AG09309 (cell line): ENCODE measurements at regions not wholly inside any gene's neighbourhood (a gene's known extent, or its start where the extent isn't known, plus 50 kb on each side); places are given as distances from the start of the nearest gene placed in this dataset.

Experiments used
- DNase-seq: peaks from one replicate; pipeline ENCODE4 v3.0.0-alpha.2; 2010; ENCODE audit warnings: low read depth
- H3K4me3 ChIP-seq: 2 replicates; pipeline ENCODE4 v1.5.1; 2011; ENCODE audit warnings: mild to moderate bottlenecking, low read depth, low read length, moderate library complexity; ENCODE audit not compliant: control insufficient read depth
- TF ChIP-seq, protein P1 (sequence below): IDR thresholded peaks from 2 replicates; pipeline ENCODE4 v1.5.1; 2011; ENCODE audit warnings: mild to moderate bottlenecking, low read depth, low read length, inconsistent platforms; ENCODE audit not compliant: insufficient read depth, control insufficient read depth; ENCODE audit errors: missing control alignments

DNA sequence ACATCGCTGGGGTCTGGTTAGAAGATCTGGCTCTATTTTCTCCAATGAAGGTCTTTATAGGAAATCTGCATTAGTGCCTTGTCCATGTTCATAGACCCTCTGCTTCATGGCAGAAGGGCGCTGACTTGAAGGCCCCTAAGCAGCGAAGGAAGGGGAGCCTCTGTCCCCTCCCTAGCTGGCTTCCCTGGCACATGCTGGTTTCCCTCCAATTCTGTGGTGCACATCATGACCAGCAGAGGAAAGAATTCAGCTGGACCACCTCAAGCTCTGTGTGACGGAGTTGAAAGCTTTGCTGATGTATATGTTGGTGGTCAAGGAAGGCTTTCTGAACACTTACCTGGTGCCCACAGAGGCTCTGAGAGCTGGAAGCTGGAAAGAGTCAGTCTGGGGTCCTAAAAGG is 129.7 kb upstream of the MYLIP start:
- TF ChIP-seq, protein P1, sequence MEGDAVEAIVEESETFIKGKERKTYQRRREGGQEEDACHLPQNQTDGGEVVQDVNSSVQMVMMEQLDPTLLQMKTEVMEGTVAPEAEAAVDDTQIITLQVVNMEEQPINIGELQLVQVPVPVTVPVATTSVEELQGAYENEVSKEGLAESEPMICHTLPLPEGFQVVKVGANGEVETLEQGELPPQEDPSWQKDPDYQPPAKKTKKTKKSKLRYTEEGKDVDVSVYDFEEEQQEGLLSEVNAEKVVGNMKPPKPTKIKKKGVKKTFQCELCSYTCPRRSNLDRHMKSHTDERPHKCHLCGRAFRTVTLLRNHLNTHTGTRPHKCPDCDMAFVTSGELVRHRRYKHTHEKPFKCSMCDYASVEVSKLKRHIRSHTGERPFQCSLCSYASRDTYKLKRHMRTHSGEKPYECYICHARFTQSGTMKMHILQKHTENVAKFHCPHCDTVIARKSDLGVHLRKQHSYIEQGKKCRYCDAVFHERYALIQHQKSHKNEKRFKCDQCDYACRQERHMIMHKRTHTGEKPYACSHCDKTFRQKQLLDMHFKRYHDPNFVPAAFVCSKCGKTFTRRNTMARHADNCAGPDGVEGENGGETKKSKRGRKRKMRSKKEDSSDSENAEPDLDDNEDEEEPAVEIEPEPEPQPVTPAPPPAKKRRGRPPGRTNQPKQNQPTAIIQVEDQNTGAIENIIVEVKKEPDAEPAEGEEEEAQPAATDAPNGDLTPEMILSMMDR: no peak
- H3K4me3 ChIP-seq: no peak overlapping the region
- no peak for DNase-seq

DNA sequence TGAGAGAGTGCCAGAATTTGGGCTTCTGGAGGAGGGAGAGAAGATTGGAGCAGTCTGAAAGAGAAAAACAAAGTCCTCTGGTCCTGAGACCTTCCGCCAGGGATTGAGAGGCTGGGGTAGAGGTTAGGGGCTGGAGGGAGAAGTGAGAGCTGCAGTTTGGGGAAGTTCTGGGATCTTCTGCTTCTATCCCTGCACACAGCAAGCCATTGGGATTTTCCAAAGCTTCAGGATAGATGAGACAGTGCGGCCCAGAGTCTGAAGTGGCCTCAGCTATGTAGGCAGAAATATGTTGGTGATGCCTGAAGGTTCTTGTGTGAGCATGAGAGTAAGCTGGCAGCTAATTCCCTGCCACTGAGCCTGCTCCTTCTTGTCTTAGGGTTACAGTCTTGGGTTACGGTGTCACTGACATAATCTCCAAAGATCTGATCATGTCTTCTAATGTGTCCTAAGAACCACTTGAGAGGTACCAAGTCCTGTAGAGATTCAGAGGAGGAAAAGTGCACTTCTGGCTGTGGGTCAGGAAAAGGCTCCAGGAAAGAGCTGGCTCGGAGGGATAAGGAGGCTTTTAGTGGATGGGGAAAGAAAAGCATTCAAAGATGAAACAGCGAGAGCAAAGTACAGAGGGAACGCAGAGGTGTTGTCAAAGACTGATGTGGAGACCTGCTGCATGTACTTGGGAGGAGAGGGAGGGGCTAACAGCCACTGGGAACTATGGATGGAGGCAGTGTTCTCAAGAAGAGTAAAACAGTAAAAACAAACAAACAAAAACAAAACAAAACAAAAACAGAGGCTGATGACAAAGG is 131.1 kb upstream of the MYLIP start:
- TF ChIP-seq, protein P1: no peak
- no peak for DNase-seq
- no peak overlapping the region for H3K4me3 ChIP-seq

DNA sequence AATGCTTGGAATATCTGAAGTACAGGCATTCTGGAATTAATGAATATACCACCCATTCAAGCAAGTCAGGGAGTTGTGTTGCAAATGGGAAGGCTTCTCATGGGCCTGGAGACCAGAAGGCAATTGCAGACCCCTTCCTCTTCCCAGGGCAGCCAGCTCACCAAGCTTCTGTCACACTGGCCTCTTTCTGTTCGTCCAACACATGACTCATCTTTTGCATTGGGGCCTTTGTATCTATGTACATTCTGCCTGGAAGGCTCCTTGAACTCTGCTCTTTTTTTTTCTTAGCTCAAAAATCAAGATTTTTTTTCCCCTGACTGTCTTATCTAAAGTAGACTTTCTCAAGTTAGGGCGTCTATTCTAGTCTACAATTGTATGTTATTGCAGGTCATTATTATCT is 132.9 kb upstream of the MYLIP start:
- no peak for DNase-seq
- H3K4me3 ChIP-seq: no peak overlapping the region
- TF ChIP-seq, protein P1: no peak

DNA sequence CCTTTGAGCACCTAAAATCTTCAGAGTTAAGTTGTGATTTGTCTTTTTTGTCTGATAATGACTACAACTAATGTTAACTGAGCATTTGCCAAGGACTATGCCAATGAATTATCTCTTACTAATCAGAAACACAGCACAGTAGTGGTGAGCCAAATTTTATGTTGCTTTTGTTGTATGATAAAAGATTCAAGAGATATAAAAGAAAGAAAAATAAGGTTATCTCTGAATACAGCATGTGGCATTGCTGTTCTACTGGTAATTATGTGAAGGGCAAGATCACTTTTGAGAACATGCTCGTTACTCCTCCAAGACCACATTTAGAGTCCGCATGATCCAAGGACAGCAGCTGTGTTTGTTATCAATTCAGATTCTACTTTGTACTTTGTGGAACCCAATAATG is 133.4 kb upstream of the MYLIP start:
- no peak for DNase-seq
- TF ChIP-seq, protein P1: no peak
- no peak overlapping the region for H3K4me3 ChIP-seq

DNA sequence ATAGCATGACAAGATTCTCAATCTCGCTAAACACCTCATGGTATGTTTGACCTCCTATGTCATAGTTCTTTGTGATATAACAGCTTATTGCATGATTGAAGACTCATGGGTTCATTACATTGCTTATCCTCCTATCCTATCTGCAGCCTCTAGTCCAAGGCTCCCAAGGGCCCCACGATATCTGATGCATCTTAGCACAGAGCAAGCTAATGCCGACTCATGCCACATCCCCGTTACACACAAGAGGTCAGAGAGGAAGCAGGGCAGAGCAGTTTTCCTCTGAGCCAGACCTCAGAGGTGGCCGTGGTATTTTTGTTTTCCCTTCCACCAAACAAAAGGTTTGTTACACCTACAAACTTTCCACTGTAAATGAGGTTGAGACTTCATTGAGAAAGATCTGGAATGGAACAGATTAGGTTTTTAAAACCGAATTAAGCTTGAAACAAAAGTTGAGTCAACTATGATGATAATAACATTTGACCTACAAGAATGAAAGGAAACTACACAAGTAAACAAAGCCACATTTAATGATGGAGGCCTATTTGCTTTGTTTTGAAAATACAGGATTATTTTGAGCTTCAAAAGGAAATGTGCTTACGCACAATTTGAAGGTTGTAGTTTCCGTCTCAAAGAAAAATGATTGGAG is 133.9 kb upstream of the MYLIP start:
- no peak for DNase-seq
- no peak overlapping the region for H3K4me3 ChIP-seq
- TF ChIP-seq, protein P1: no peak

DNA sequence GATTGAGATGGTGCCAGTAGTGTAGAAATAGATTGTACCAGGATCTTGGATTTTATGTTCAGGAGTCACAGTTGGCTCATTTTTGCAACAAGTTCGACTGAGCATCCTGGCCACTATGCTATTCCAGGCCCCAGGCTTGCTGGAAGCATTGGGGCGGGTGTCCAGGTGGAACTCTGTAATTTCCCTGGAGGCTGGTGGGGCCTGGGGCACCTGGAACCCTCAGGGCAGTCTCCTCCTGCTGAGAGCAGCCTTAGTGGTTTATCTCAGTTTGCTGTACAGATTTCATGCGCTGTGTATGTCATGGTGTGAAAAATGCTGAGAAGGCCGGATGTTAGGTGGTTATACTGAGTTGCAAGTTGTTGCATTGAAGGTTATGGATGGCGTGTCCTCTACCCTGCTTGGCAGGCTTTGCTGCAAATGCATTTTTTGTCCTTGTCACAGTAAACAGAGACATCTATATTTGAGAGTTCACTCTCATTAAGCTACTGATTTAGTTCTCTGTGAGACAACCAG is 135.1 kb upstream of the MYLIP start:
- no peak overlapping the region for H3K4me3 ChIP-seq
- DNase-seq: no peak
- TF ChIP-seq, protein P1: no peak
